GM19467 (cell line): ENCODE measurements at regions not wholly inside any gene's neighbourhood (a gene's known extent, or its start where the extent isn't known, plus 50 kb on each side); places are given as distances from the start of the nearest gene placed in this dataset.

ENCODE experiments used
- ATAC-seq: cut with Tn5 transposase; IDR thresholded peaks from one replicate; pipeline ENCODE4 v1.9.1; 2021; ENCODE audit warnings: mild to moderate bottlenecking, moderate library complexity; ENCODE audit not compliant: unreplicated experiment

- ATAC-seq: no peak
These were observed 324.3 kb upstream of the ZFP64 start for GRCh38 chr20:52515877-52516276.

DNA sequence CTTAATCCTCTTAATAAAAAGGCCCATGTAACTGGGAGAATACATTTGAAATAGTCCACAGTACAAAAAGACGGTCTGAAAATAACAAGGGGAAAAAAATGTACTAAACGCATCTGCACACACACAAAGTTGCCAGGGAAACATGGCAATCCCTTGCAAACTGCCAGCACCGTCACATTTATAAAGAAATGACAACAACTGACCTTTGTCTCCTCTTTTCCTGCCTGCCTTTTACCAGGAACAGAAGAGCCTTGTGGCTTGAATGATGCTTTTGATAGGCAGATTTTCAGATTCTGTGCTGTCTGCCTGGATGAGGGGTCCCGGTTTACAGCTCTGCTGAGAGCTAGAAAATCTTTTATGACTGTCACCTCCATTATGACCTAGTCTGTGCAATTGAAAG is 308.6 kb upstream of the ZFP64 start:
- no peak for ATAC-seq

DNA sequence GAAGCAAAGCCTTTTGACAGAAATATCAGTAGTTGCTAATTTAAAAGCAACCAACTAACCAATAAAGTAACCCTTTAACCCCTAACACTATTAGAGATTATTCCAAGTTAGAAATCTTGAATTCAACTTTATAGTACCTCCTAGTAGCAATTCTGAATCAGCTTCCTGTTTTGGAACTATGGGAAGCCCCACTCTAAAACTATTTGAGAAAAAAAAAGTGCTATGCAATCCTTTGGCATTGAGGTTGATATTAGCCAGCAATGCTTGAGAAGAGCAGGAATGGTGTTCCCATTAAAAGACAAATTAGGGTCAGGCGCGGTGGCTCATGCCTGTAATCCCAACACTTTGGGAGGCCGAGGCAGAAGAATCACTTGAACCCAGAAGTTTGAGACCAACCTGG is 306.2 kb upstream of the ZFP64 start:
- no peak for ATAC-seq

DNA sequence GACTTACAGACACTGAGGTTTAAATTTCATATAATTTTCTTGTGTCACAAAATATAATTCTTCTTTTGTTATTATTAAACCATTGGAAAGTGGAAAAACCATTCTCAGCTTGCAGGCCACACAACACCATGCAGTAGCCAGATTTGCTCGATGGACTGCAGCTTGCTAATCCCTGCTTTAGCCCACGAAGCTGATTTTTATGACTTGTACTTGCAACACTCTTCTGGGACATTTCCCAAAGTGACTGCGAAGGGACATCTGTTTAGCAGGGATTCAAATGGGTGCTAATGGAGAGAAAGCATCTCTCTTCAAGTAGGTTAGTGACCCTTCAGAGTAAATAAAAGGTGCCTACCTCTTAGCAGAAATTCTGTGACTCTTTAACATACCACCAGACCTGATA is 304.6 kb upstream of the ZFP64 start:
- ATAC-seq: no peak

DNA sequence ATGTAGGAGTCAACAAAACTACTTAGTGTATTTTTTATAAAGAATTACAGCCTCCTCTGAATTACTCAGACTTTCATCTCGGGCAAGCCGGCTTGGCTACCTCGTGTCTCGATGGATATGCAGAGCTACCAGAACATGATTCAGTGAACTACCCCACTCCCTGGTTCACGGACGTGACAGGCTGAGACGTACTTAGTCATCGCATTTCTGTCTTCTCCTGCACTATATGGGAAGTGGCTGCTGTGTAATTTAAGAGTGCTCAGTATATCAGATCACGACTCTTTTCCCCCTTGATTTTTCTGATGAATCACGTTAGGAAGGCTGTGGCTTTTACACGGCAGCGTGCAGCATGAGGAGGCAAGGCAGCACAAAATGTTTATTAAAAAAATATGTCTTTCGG is 302.7 kb upstream of the ZFP64 start:
- no peak for ATAC-seq

DNA sequence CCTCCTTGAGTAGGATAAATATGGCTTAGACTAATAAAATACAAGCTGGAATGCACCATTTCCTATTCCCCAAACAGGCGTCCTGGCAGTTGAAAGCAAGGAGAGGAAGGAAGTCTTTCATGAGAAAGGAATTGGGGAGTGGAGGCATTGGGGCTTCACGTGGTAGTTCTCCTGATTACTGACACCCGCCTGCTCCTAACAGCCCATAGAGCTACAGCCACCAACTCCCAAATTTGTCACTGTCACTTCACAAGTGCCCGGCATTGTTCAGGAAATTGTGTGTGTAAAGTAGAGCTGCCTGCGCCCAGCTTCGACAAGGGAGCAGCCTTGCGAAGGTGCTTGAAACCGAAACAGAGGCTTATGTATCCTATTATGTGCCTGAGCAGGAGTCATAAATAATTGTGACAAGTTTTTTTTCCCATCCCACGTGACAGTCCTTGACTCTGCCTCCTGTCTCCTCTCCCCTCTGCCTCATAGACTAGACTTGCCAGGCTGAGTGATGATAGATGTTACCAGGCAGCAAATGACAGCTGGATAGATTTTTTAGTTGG is 301.7 kb upstream of the ZFP64 start:
- no peak for ATAC-seq

GRCh38 chr20:52490711-52491430 is 299.3 kb upstream of the ZFP64 start:
- no peak for ATAC-seq

- no peak for ATAC-seq
These were observed 292.9 kb upstream of the ZFP64 start for GRCh38 chr20:52484438-52484837.

DNA sequence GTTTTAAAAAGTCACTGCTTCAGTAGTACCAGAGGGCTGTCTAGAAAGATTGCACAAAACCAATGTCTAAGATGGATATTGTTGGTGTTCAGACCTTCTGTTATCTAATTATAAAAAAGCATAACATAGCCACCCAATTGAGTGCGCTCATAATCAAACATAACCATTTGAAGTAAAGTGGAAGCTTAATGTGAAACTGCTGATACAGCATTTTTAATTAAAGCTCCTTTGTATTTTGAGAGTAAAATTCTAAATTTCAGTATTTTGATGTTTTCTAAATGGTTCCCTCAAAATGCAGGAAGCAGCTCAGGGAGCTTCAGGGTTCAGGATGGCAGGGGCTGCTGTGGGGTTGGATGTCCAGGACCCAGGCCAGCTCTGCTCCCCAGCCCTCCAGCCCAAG is 291.8 kb upstream of the ZFP64 start:
- no peak for ATAC-seq

- no peak for ATAC-seq
These were observed 290.5 kb upstream of the ZFP64 start for GRCh38 chr20:52482044-52482443.

DNA sequence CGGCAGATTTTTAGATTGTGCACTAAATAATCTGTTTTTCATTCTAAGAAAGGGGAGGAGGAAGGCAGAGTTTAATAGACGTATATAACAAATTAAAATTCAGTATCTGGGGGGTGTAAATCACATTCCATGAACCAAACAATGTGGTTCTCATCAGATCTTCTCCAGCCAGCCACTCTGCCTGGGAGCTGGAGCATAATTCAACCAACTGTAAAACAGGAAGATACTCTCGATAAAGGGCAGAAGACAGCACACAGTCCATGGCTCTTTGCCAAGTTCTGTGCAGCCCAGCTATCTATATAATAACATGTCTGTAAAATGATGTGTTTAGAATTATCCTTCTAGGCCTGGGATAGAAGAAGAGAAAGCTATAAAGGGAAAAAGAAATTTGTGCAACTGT is 289.9 kb upstream of the ZFP64 start:
- ATAC-seq: no peak

GRCh38 chr20:52476074-52476750 is 284.6 kb upstream of the ZFP64 start:
- ATAC-seq: no peak

GRCh38 chr20:52473186-52473585 is 281.6 kb upstream of the ZFP64 start:
- no peak for ATAC-seq

DNA sequence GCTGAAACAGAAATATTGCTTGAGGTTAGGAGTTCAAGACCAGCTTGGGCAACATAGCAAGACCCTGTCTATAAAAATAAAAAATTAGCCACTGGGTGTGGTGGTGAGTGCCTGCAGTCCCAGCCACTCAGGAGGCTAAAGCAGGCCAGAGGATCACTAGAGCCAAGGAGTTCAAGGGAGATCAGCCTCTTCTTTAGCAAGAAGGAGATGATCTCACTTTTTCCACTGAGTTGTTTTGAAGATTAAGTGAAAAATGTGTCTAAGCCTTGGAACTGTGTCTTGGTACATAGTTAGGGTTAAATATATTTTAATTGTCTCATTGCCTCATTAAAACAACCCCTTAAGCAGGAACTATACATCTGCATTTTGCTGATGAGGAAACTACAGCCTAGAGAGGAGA is 279.0 kb upstream of the ZFP64 start:
- no peak for ATAC-seq

- ATAC-seq: no peak
These were observed 277.5 kb upstream of the ZFP64 start for GRCh38 chr20:52469128-52469527.

DNA sequence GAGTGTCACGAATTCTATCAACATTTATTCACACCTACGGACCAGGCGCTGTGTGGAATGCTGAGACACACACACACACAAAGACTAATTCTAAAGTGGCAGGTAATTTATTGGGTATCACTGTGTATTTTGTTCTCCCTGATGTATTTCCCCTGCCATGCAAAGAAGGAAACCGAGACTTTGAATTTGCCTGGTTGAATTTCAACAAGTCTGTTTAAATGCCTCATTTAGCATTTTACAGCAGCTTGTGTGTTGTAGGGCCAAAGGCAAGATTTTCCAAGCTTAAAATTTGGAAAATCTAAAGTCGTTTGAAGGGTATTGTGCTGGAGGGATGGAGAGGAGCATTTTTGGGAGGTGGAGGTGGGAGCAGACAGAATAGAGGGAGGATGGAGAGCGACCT is 274.4 kb upstream of the ZFP64 start:
- no peak for ATAC-seq

DNA sequence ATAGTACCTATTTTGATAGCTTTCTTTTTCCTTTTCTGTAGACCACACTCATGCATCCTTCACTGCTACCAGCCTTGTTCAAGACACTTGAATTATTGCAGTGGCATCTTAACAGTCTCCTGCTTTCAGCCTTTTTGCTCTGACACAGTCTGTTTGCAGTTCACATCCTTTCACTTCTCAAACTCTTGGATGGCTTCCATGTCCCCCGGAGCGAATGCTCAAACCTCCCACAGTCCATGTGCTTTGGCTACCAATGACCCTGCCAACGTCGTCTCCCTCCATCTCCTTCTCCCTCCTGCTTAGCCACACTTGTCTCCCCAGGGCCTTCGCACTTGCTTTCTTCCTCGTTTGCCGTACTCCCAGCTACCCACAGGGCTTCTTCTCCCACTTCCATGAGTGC is 270.0 kb upstream of the ZFP64 start:
- ATAC-seq: no peak

GRCh38 chr20:52459150-52459549 is 267.6 kb upstream of the ZFP64 start:
- ATAC-seq: no peak

- no peak for ATAC-seq
These were observed 266.2 kb upstream of the ZFP64 start for GRCh38 chr20:52457826-52458225.

GRCh38 chr20:52454660-52455059 is 263.1 kb upstream of the ZFP64 start:
- no peak for ATAC-seq

DNA sequence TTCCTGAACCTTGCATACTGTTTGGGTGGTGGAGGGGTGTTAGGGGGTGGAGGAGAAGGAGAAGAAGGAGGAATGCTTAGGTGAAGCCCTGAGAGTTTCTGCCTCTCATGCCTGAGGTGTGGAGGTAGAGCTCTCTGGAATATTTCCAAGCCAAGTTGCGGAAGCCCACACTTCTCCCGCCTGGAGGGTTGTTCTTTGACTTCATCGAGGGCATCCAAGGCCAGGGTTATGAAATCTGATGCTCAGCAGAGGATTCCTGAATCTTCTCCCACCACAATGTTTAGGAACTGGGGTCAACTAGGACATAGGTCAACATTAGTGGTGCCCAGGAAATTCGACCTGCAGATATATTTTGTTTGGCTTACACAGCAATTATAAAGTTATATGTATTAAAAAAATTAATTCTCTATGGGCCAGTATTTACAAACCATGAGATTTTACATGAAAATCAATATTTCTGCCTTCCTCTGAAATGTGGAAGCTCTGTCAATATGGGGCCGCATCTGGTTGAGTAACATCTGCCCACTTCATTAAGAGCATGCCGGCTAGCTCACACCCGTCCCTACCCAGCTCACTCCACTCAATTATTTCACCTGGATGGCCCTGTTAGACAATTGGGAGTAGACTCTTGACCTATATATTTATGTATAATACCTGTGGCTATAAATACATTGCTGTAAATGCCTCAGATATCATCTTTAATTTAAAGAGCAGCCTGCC is 257.1 kb upstream of the ZFP64 start:
- ATAC-seq: no peak

DNA sequence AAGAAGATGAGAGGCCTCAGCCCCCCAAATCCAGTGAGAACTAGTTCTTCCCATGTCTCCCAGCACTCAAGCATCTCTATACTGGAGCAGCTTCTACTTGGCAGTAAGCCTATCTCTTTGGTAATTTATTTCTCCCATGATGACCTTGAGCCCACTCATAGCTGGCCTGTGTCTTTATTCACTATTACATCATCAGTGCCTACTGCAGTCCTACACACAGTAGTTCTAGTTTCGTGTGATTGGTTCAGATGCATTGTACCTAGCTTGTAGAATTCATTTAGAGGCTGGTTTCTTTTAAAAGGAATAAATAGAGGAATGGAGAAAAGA is 255.6 kb upstream of the ZFP64 start:
- ATAC-seq: no peak
